ENCODE measurements at regions not wholly inside any gene's neighbourhood (a gene's known extent, or its start where the extent isn't known, plus 50 kb on each side); places are given as distances from the start of the nearest gene placed in this dataset.
"Not testable (repeated sequence)": the region's sequence is repeated elsewhere in the genome, so short reads cannot be mapped to it uniquely, and the experiment has no call there.

- TF ChIP-seq, protein P1, sequence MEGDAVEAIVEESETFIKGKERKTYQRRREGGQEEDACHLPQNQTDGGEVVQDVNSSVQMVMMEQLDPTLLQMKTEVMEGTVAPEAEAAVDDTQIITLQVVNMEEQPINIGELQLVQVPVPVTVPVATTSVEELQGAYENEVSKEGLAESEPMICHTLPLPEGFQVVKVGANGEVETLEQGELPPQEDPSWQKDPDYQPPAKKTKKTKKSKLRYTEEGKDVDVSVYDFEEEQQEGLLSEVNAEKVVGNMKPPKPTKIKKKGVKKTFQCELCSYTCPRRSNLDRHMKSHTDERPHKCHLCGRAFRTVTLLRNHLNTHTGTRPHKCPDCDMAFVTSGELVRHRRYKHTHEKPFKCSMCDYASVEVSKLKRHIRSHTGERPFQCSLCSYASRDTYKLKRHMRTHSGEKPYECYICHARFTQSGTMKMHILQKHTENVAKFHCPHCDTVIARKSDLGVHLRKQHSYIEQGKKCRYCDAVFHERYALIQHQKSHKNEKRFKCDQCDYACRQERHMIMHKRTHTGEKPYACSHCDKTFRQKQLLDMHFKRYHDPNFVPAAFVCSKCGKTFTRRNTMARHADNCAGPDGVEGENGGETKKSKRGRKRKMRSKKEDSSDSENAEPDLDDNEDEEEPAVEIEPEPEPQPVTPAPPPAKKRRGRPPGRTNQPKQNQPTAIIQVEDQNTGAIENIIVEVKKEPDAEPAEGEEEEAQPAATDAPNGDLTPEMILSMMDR (IDR thresholded peaks at IDR 0.05; ENCODE audit: poor library complexity): not testable (repeated sequence)
- not testable (repeated sequence) for TF ChIP-seq EZH2 (IDR thresholded peaks at IDR 0.05; ENCODE audit: borderline replicate concordance)
Measured at GRCh38 chr10:38354410-38354809, 260.3 kb downstream of the ZNF37A start.

All from hepatocyte (in vitro differentiated cells).